Stimulated activated CD8-positive, alpha-beta memory T cell treated with anti-CD3 and anti-CD28 coated beads, Interleukin-15, amount 100 ng/mL, for 48 hours (primary cell): ENCODE measurements at regions not wholly inside any gene's neighbourhood (a gene's known extent, or its start where the extent isn't known, plus 50 kb on each side); places are given as distances from the start of the nearest gene placed in this dataset.
"Not testable (repeated sequence)": the region's sequence is repeated elsewhere in the genome, so short reads cannot be mapped to it uniquely, and the experiment has no call there.

Source experiments
- DNase-seq, 2 donors: peaks; one replicate each; pipeline ENCODE4 v3.0.0-alpha.2; 2020; ENCODE audit warnings: low read depth in 2 of 2

- no peak for DNase-seq
These were observed 51.3 kb upstream of the SUB1 start for GRCh38 chr5:32534041-32534440.

GRCh38 chr5:32531885-32532520 is 53.4 kb upstream of the SUB1 start:
- DNase-seq = peak in 1 of 2 donors; percentile 12

GRCh38 chr5:32527321-32527720 is 58.0 kb upstream of the SUB1 start:
- DNase-seq = not testable (repeated sequence)

- DNase-seq = no peak
These were observed 58.5 kb upstream of the SUB1 start for GRCh38 chr5:32526810-32527209.

- DNase-seq = no peak
These were observed 61.7 kb upstream of the SUB1 start for GRCh38 chr5:32523625-32524024.

- no peak for DNase-seq
These were observed 62.8 kb upstream of the SUB1 start for GRCh38 chr5:32522429-32523143.

GRCh38 chr5:32521481-32521880 is 63.9 kb upstream of the SUB1 start:
- no peak for DNase-seq

- DNase-seq = no peak
These were observed 64.4 kb upstream of the SUB1 start for GRCh38 chr5:32520972-32521371.

GRCh38 chr5:32520356-32520755 is 65.0 kb upstream of the SUB1 start:
- DNase-seq = no peak

- DNase-seq = no peak
These were observed 65.8 kb upstream of the SUB1 start for GRCh38 chr5:32519508-32519907.

- DNase-seq = no peak
These were observed 70.3 kb upstream of the ZFR start for GRCh38 chr5:32514806-32515205.

- DNase-seq = no peak
These were observed 68.4 kb upstream of the ZFR start for GRCh38 chr5:32512926-32513325.

GRCh38 chr5:32511776-32512374 is 67.3 kb upstream of the ZFR start:
- no peak for DNase-seq

GRCh38 chr5:32510860-32511259 is 66.3 kb upstream of the ZFR start:
- DNase-seq = no peak

- DNase-seq = no peak
These were observed 64.6 kb upstream of the ZFR start for GRCh38 chr5:32508806-32509805.

GRCh38 chr5:32507738-32508434 is 63.3 kb upstream of the ZFR start:
- no peak for DNase-seq

- no peak for DNase-seq
These were observed 62.3 kb upstream of the ZFR start for GRCh38 chr5:32506799-32507198.

GRCh38 chr5:32506201-32506661 is 61.7 kb upstream of the ZFR start:
- no peak for DNase-seq

GRCh38 chr5:32505756-32506155 is 61.2 kb upstream of the ZFR start:
- no peak for DNase-seq

- no peak for DNase-seq
These were observed 60.6 kb upstream of the ZFR start for GRCh38 chr5:32504989-32505596.
